H1 (cell line): ENCODE measurements at regions not wholly inside any gene's neighbourhood (a gene's known extent, or its start where the extent isn't known, plus 50 kb on each side); places are given as distances from the start of the nearest gene placed in this dataset.

Experiments used
- CTCF ChIA-PET: fragments of 300-600 bp; sonication (Branson Sonifier 250); formaldehyde crosslinking; loops from one replicate; lab custom pipeline; 2021; ENCODE audit not compliant: partially characterized antibody; lab: Charles Lee
- POLR2A ChIA-PET: fragments of 300-600 bp; sonication (Branson Sonifier 250); formaldehyde crosslinking; loops from one replicate; lab custom pipeline; 2021; ENCODE audit warnings: inconsistent platforms; ENCODE audit not compliant: partially characterized antibody; lab: Charles Lee
- DNase-seq, 2 experiments: peaks; one replicate each; pipeline versions ENCODE4 v3.0.0 to v3.0.0-alpha.2; 2010 to 2022; ENCODE audit warnings: low spot score in 2 of 2, low read depth in 1 of 2, mixed read lengths in 1 of 2
- FAIRE-seq: peaks from 2 replicates; lab custom pipeline; 2011; peaks lifted over from hg19 to GRCh38; lab: Jason Lieb, UNC
- H2AFZ ChIP-seq: 2 replicates; pipeline ENCODE4 v1.8.1; 2012; ENCODE audit warnings: low read length, inconsistent platforms
- H2AK5ac ChIP-seq: 2 replicates; pipeline ENCODE4 v1.6.1; 2013; ENCODE audit warnings: low read depth, low read length
- H2BK120ac ChIP-seq: replicated peaks from 2 replicates; pipeline ENCODE3; 2013; ENCODE audit warnings: low read depth, low read length, inconsistent platforms
- H2BK12ac ChIP-seq: 2 replicates; pipeline ENCODE4 v1.6.1; 2013; ENCODE audit warnings: low read depth, low read length
- H2BK15ac ChIP-seq: 2 replicates; pipeline ENCODE4 v1.6.1; 2013; ENCODE audit warnings: low read length
- H2BK20ac ChIP-seq: 2 replicates; pipeline ENCODE4 v1.6.1; 2013; ENCODE audit warnings: low read length
- H2BK5ac ChIP-seq: 2 replicates; pipeline ENCODE4 v1.6.1; 2013; ENCODE audit warnings: low read depth, low read length
- H3K14ac ChIP-seq: 2 replicates; pipeline ENCODE4 v1.6.1; 2013; ENCODE audit warnings: inconsistent platforms; ENCODE audit not compliant: insufficient read length
- H3K18ac ChIP-seq: 2 replicates; pipeline ENCODE4 v1.6.1; 2013; ENCODE audit warnings: low read length; ENCODE audit errors: extremely low read depth
- H3K23ac ChIP-seq: 2 replicates; pipeline ENCODE4 v1.6.1; 2013; ENCODE audit warnings: inconsistent platforms; ENCODE audit not compliant: insufficient read length
- H3K23me2 ChIP-seq: 2 replicates; pipeline ENCODE4 v1.6.1; 2013; ENCODE audit warnings: low read depth, low read length
- H3K27ac ChIP-seq: 2 replicates; pipeline ENCODE4 v1.6.1; 2011; ENCODE audit warnings: low read depth, low read length, inconsistent platforms
- H3K27me3 ChIP-seq, 4 experiments: replicated peaks in 1 of 4; 1 replicate in 1 of 4; 2 replicates in 3 of 4; pipeline versions ENCODE4 v1.6.1 to v1.8.1; 2011 to 2013; ENCODE audit warnings: low read length in 3 of 4, mild to moderate bottlenecking in 3 of 4, inconsistent platforms in 2 of 4, mixed read lengths in 2 of 4, moderate library complexity in 1 of 4; ENCODE audit not compliant: control insufficient read depth in 3 of 4, insufficient read depth in 3 of 4; ENCODE audit errors: extremely low read depth in 1 of 4
- H3K36me3 ChIP-seq, 4 experiments: 2 replicates each; pipeline versions ENCODE4 v1.6.1 to v1.8.1; 2011 to 2013; ENCODE audit warnings: mild to moderate bottlenecking in 4 of 4, low read length in 3 of 4, moderate library complexity in 2 of 4, control low read depth in 1 of 4, inconsistent platforms in 1 of 4; ENCODE audit not compliant: insufficient read depth in 4 of 4, control insufficient read depth in 2 of 4
- H3K4ac ChIP-seq: replicated peaks from 2 replicates; pipeline ENCODE3; 2013; ENCODE audit warnings: low read length, low read depth, mixed read lengths, inconsistent platforms; ENCODE audit not compliant: insufficient read length
- H3K4me1 ChIP-seq, 4 experiments: replicated peaks in 1 of 4; 1 replicate in 1 of 4; 2 replicates in 3 of 4; pipeline versions ENCODE4 v1.6.1 to v1.8.1; 2011 to 2013; ENCODE audit warnings: low read length in 3 of 4, inconsistent platforms in 2 of 4, mixed read lengths in 1 of 4; ENCODE audit not compliant: insufficient read depth in 4 of 4, control insufficient read depth in 3 of 4
- H3K4me2 ChIP-seq, 2 experiments: 2 replicates each; pipeline versions ENCODE4 v1.6.1 to v1.8.1; 2011 to 2013; ENCODE audit warnings: low read depth in 2 of 2, low read length in 2 of 2, control low read depth in 1 of 2, inconsistent platforms in 1 of 2, mild to moderate bottlenecking in 1 of 2; ENCODE audit not compliant: insufficient read depth in 1 of 2
- H3K4me3 ChIP-seq, 4 experiments: fragments of 200-600, 300-600 bp in 1 of 4; sonication (generic), shearing (Covaris generic), sonication (Bioruptor Twin) in 1 of 4; 2 replicates each; pipeline versions ENCODE4 v1.5.1 to v1.8.1; 2011 to 2016; ENCODE audit warnings: low read length in 4 of 4, low read depth in 3 of 4, control low read depth in 2 of 4, inconsistent platforms in 2 of 4, mild to moderate bottlenecking in 2 of 4, mixed read lengths in 1 of 4, moderate library complexity in 1 of 4; ENCODE audit not compliant: insufficient read depth in 2 of 4; ENCODE audit errors: extremely low read depth in 1 of 4
- H3K56ac ChIP-seq: replicated peaks from 2 replicates; pipeline ENCODE3; 2013; ENCODE audit warnings: low read depth, mild to moderate bottlenecking, mixed read lengths, low read length, inconsistent platforms; ENCODE audit not compliant: insufficient read length
- H3K79me1 ChIP-seq: 2 replicates; pipeline ENCODE4 v1.6.1; 2013; ENCODE audit warnings: low read depth, low read length, control low read depth
- H3K79me2 ChIP-seq, 2 experiments: 2 replicates each; pipeline versions ENCODE4 v1.6.1 to v1.8.1; 2012 to 2013; ENCODE audit warnings: low read length in 2 of 2, mild to moderate bottlenecking in 2 of 2, inconsistent platforms in 1 of 2; ENCODE audit not compliant: insufficient read depth in 2 of 2, control insufficient read depth in 1 of 2
- H3K9ac ChIP-seq, 4 experiments: replicated peaks in 1 of 4; 1 replicate in 1 of 4; 2 replicates in 3 of 4; pipeline versions ENCODE4 v1.6.1 to v1.8.1; 2011 to 2013; ENCODE audit warnings: low read depth in 3 of 4, low read length in 3 of 4, control low read depth in 2 of 4, mild to moderate bottlenecking in 2 of 4, moderate library complexity in 2 of 4, inconsistent platforms in 1 of 4; ENCODE audit errors: extremely low read depth in 1 of 4
- H3K9me3 ChIP-seq, 2 experiments: 2 replicates each; pipeline versions ENCODE4 v1.6.1 to v1.8.1; 2012 to 2013; ENCODE audit warnings: mild to moderate bottlenecking in 2 of 2, moderate library complexity in 2 of 2, control low read depth in 1 of 2, inconsistent platforms in 1 of 2, low read depth in 1 of 2, low read length in 1 of 2, mixed read lengths in 1 of 2; ENCODE audit not compliant: insufficient read depth in 2 of 2
- H4K20me1 ChIP-seq, 2 experiments: replicated peaks in 1 of 2; 2 replicates each; pipeline versions ENCODE3 to v1.8.1; 2011 to 2013; ENCODE audit warnings: inconsistent platforms in 2 of 2, low read length in 2 of 2, mild to moderate bottlenecking in 1 of 2; ENCODE audit not compliant: insufficient read depth in 2 of 2, control insufficient read depth in 1 of 2
- H4K5ac ChIP-seq: 2 replicates; pipeline ENCODE4 v1.6.1; 2013; ENCODE audit warnings: low read length, low read depth, mixed read lengths, inconsistent platforms; ENCODE audit not compliant: insufficient read length
- H4K8ac ChIP-seq: 2 replicates; pipeline ENCODE4 v1.8.0; 2013; ENCODE audit warnings: mild to moderate bottlenecking, moderate library complexity, low read length, inconsistent platforms; ENCODE audit not compliant: insufficient read depth; ENCODE audit errors: extremely low read depth
- H4K91ac ChIP-seq: replicated peaks from 2 replicates; pipeline ENCODE3; 2013; ENCODE audit warnings: low read length, mixed read lengths, inconsistent platforms; ENCODE audit not compliant: insufficient read length
- HDAC2 ChIP-seq, 2 experiments: fragments of 300-600 bp in 1 of 2; sonication (generic) in 1 of 2; IDR thresholded peaks; 2 replicates each; pipeline ENCODE4 v1.6.1; 2011 to 2012; ENCODE audit warnings: low read depth in 2 of 2, low read length in 2 of 2, mild to moderate bottlenecking in 2 of 2, moderate library complexity in 2 of 2, borderline replicate concordance in 1 of 2, inconsistent platforms in 1 of 2
- JUN ChIP-seq: IDR thresholded peaks from 2 replicates; pipeline ENCODE4 v1.6.1; 2011; ENCODE audit warnings: low read depth, mild to moderate bottlenecking, improper control_type of control experiment, low read length
- WGBS, 2 experiments: shearing (Covaris generic) in 1 of 2; methylation state at CpG; one replicate each; pipeline versions ENCODE4 v1.1.6 to v1.1.7; 2013 to 2015; ENCODE audit warnings: low lambda C conversion rate in 2 of 2, mixed read lengths in 2 of 2, inconsistent platforms in 1 of 2, low coverage in 1 of 2, missing lambda C conversion rate in 1 of 2; ENCODE audit not compliant: insufficient replicate concordance in 2 of 2, insufficient coverage in 1 of 2, insufficient read length in 1 of 2; ENCODE audit errors: extremely low coverage in 1 of 2, missing lambda C conversion rate in 1 of 2; 5-methylcytosine and 5-hydroxymethylcytosine counted together

DNA sequence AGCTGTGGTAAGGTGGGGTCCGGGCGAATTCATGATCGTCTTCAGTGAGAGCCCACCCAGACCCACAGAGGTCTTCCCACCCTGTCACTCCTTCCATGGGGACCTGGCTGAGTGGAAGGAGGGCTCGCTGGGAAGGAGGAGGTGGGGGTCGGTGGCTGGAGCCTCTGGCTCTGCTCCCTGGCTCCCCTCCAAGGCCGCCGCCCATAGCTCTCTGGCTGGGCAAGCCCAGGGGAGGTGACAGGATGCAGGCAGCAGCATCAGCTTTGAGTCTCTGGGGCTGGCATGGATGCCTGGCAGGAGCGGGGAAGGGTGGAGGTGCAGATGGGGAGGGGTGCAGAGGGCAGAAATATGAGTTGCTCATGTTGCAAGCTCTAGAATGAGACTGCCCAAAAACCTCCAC, 147.0 kb downstream of the ENGASE start:
- no peak for FAIRE-seq

More for the DNA sequence above, 147.0 kb downstream of the ENGASE start:
- 0 out of 2 replicates have a peak overlapping the region, but pooled peaks have one; percentile 83 for H2BK15ac ChIP-seq
- TF ChIP-seq JUN (no peak), HDAC2 (IDR thresholded peaks at IDR 0.05; ENCODE audit: borderline replicate concordance in 1 of 2, low read depth in 2 of 2, low read length in 2 of 2) (no peak)
- TF ChIP-seq, all 59 proteins: peak for 0
- Histone ChIP-seq H4K5ac (no peak overlapping the region), H4K8ac (no peak overlapping the region), H2BK20ac (peak overlapping the region; percentile 72; the same call in 1 of the 2 replicates), H3K23ac (no peak overlapping the region), H3K4me2 (peak overlapping the region in 1 of 2 experiments; percentile 97; a peak in 1 of 4 replicates), H3K9me3 (no peaks in the 10 kb centered on the region), H3K27me3 (no peaks in the 10 kb centered on the region; a peak in 1 of 7 replicates), H3K79me1 (no peaks in the 10 kb centered on the region; the same call in 1 of the 2 replicates), H4K91ac (no peak overlapping the region), H2AK5ac (no peak overlapping the region), H3K4ac (no peak overlapping the region), H3K36me3 (no peaks in the 10 kb centered on the region), H3K14ac (no peak overlapping the region), H3K18ac (no peak overlapping the region; the same call in 1 of the 2 replicates), H3K4me3 (no peak overlapping the region), H3K27ac (no peak overlapping the region), H3K4me1 (peaks cover 0 to 29% (median 15%) of the 10 kb centered on the region in 4 experiments; a peak in 5 of 7 replicates), H3K23me2 (peaks cover 7% of the 10 kb centered on the region; the same call in 1 of the 2 replicates), H2BK5ac (no peak overlapping the region), H3K9ac (no peak overlapping the region), H3K79me2 (no peaks in the 10 kb centered on the region), H2BK120ac (no peak overlapping the region), H2BK12ac (peak overlapping the region; percentile 55; the same call in 1 of the 2 replicates), H4K20me1 (no peaks in the 10 kb centered on the region), H3K56ac (no peak overlapping the region), H2AFZ (no peak overlapping the region)
- no peak for DNase-seq
- WGBS, 2 experiments: 83% methylated on average over 7 of the region's 8 CpGs; no CpG with 5 or more reads in 1 of the 2 experiments
- ChIA-PET CTCF (interaction anchor here (1.0 to 2.0 kb wide), 4 partner anchors 12 to 167 kb away, joined by 3 to 7 read pairs (median 4); no protein-coding TSS in a partner anchor), POLR2A (no interaction called here)
